Esophagus squamous epithelium (tissue), 4 donors: ENCODE measurements at regions not wholly inside any gene's neighbourhood (a gene's known extent, or its start where the extent isn't known, plus 50 kb on each side); places are given as distances from the start of the nearest gene placed in this dataset.

Source experiments
- CTCF ChIP-seq, 6 experiments: fragments of 450-650 bp in 4 of 6; fragments of 200-600 bp in 2 of 6; sonication (generic) in 2 of 6; IDR thresholded peaks; one replicate each; pipeline ENCODE4 v1.5.1; 2016 to 2019; ENCODE audit warnings: antibody characterized with exemption in 6 of 6, mild to moderate bottlenecking in 4 of 6, moderate library complexity in 4 of 6
- POLR2A ChIP-seq, 4 donors: fragments of 450-650 bp; IDR thresholded peaks; one replicate each; pipeline ENCODE4 v1.6.1; 2017; ENCODE audit warnings: antibody characterized with exemption in 4 of 4, mild to moderate bottlenecking in 4 of 4, moderate library complexity in 3 of 4

DNA sequence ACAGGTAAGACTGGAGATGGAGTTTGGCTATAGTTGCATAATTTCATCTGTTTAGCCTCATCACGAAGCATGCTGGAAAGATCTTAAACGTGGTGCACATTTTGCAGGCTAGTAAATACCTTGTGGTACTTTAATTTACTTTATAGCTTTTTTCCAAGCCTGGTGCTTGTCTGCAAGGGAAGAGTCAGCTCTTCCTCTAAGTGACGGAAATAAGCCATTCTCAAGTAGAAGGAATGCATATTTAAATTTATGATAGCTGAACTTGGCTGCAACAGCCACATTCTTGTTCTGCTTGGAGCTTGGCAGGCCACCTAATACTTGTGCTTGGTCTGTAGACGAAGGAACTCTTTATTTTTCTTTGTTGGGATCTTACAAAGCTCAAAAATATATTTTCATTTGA, 188.0 kb upstream of the PIK3R1 start:
- TF ChIP-seq CTCF (IDR thresholded peaks at IDR 0.05) (no peak), POLR2A (IDR thresholded peaks at IDR 0.05) (no peak)
